GM12878 (cell line): ENCODE measurements at regions not wholly inside any gene's neighbourhood (a gene's known extent, or its start where the extent isn't known, plus 50 kb on each side); places are given as distances from the start of the nearest gene placed in this dataset.

ENCODE experiments used
- ATAC-seq: fragments of 200-7000 bp; cut with Tn5 transposase; 3 replicates; pipeline ENCODE4 v1.9.1; 2020; ENCODE audit warnings: mild to moderate bottlenecking, moderate library complexity
- BruUV-seq: library from RNA; stranded (reverse); fragments of 400-500 nt; replicated peaks from 2 replicates; lab custom pipeline; 2021; lab: Mats Ljungman, UMichigan
- CTCF ChIA-PET: fragments of 300-600 bp; sonication (Branson Sonifier 250); formaldehyde crosslinking; extraction: SDS; loops from one replicate; lab custom pipeline; 2021; ENCODE audit warnings: inconsistent platforms; lab: Yijun Ruan, JAX
- POLR2A ChIA-PET: fragments of 350-600 bp; formaldehyde crosslinking; extraction: SDS; loops from one replicate; lab custom pipeline; 2021; ENCODE audit warnings: inconsistent platforms; lab: Charles Lee
- RAD21 ChIA-PET: fragments of 300-600 bp; sonication (Branson Sonifier 250); formaldehyde crosslinking; loops from one replicate; lab custom pipeline; 2023; ENCODE audit warnings: antibody characterized with exemption; ENCODE audit not compliant: unreplicated experiment; lab: Charles Lee
- SMC1A ChIA-PET: fragments of 300-600 bp; sonication (Branson Sonifier 250); formaldehyde crosslinking; loops from one replicate; lab custom pipeline; 2023; ENCODE audit not compliant: unreplicated experiment, uncharacterized antibody; lab: Charles Lee
- DNase-seq: peaks from one replicate; pipeline ENCODE4 v3.0.0-alpha.2; 2011; ENCODE audit warnings: low read depth, low spot score
- FAIRE-seq: peaks from 3 replicates; lab custom pipeline; 2011; peaks lifted over from hg19 to GRCh38; lab: Jason Lieb, UNC
- H2AFZ ChIP-seq: 2 replicates; pipeline ENCODE4 v1.6.0; 2011; ENCODE audit warnings: low read depth, low read length, control low read depth; ENCODE audit not compliant: control insufficient read depth
- H3K27ac ChIP-seq: 2 replicates; pipeline ENCODE4 v1.5.1; 2011; ENCODE audit warnings: control low read depth; ENCODE audit not compliant: control insufficient read depth, insufficient read depth
- H3K27me3 ChIP-seq, 2 experiments: replicated peaks in 1 of 2; 2 replicates each; pipeline versions ENCODE4 v1.6.0 to v1.6.1; 2011; ENCODE audit warnings: low read length in 1 of 2; ENCODE audit not compliant: control insufficient read depth in 2 of 2, insufficient read depth in 2 of 2
- H3K36me3 ChIP-seq, 2 experiments: 2 replicates each; pipeline ENCODE4 v1.5.1; 2011; ENCODE audit warnings: low read length in 1 of 2; ENCODE audit not compliant: control insufficient read depth in 2 of 2, insufficient read depth in 2 of 2
- H3K4me1 ChIP-seq: 2 replicates; pipeline ENCODE4 v1.6.1; 2011; ENCODE audit warnings: mild to moderate bottlenecking, low read length, moderate library complexity, mixed read lengths; ENCODE audit not compliant: control insufficient read depth, insufficient read depth
- H3K4me2 ChIP-seq: 2 replicates; pipeline ENCODE4 v1.6.0; 2011; ENCODE audit warnings: control low read depth; ENCODE audit not compliant: control insufficient read depth, insufficient read depth
- H3K4me3 ChIP-seq: fragments of 200-600 bp; sonication (generic); 2 replicates; pipeline ENCODE4 v1.5.1; 2016
- H3K79me2 ChIP-seq: 2 replicates; pipeline ENCODE4 v1.6.0; 2011; ENCODE audit warnings: low read length; ENCODE audit not compliant: control insufficient read depth, insufficient read depth
- H3K9ac ChIP-seq: 2 replicates; pipeline ENCODE4 v1.8.0; 2011; ENCODE audit warnings: low read length, control low read depth, mixed read lengths; ENCODE audit not compliant: control insufficient read depth, insufficient read depth
- H3K9me3 ChIP-seq: replicated peaks from 3 replicates; pipeline ENCODE4 v1.5.1; 2011; ENCODE audit warnings: mild to moderate bottlenecking, low read length; ENCODE audit not compliant: control insufficient read depth, insufficient read depth
- H4K20me1 ChIP-seq: 2 replicates; pipeline ENCODE4 v1.6.0; 2011; ENCODE audit not compliant: control insufficient read depth, insufficient read depth
- ATF3 ChIP-seq: IDR thresholded peaks from 2 replicates; pipeline ENCODE4 v1.6.1; 2011; ENCODE audit warnings: low read depth, mild to moderate bottlenecking, low read length, moderate library complexity, borderline replicate concordance; ENCODE audit errors: extremely low read depth
- BCLAF1 ChIP-seq: fragments of 450-650 bp; IDR thresholded peaks from 2 replicates; pipeline ENCODE4 v1.6.1; 2017; ENCODE audit warnings: antibody characterized with exemption, mild to moderate bottlenecking, moderate library complexity
- BHLHE40 ChIP-seq, 2 experiments: fragments of 450-650 bp in 1 of 2; IDR thresholded peaks; 2 replicates each; pipeline ENCODE4 v1.6.1; 2011 to 2017; ENCODE audit warnings: low read depth in 2 of 2, borderline replicate concordance in 1 of 2, improper control_type of control experiment in 1 of 2, low read length in 1 of 2, mild to moderate bottlenecking in 1 of 2
- IKZF1 ChIP-seq: fragments of 450-650 bp; conservative IDR thresholded peaks from 2 replicates; pipeline ENCODE4 v1.6.1; 2017; ENCODE audit warnings: antibody characterized with exemption, mild to moderate bottlenecking
- MTA3 ChIP-seq: IDR thresholded peaks from 2 replicates; pipeline ENCODE4 v1.6.1; 2012; ENCODE audit warnings: low read length, inconsistent platforms, borderline replicate concordance
- POLR2AphosphoS2 ChIP-seq: IDR thresholded peaks from 2 replicates; pipeline ENCODE4 v1.6.1; 2011; ENCODE audit warnings: low read depth, mild to moderate bottlenecking, low read length, improper control_type of control experiment, moderate library complexity
- RAD51 ChIP-seq: fragments of 450-650 bp; IDR thresholded peaks from 2 replicates; pipeline ENCODE4 v1.6.1; 2016; ENCODE audit warnings: moderate library complexity, mild to moderate bottlenecking, inconsistent platforms
- SIN3A ChIP-seq: IDR thresholded peaks from 2 replicates; pipeline ENCODE4 v1.6.1; 2012; ENCODE audit warnings: low read depth, low read length, improper control_type of control experiment
- WRNIP1 ChIP-seq: IDR thresholded peaks from 2 replicates; pipeline ENCODE4 v1.6.1; 2011; ENCODE audit warnings: low read depth, low read length, improper control_type of control experiment, borderline replicate concordance
- ZBED1 ChIP-seq: IDR thresholded peaks from 2 replicates; pipeline ENCODE4 v1.6.1; 2016; ENCODE audit warnings: borderline replicate concordance
- WGBS: methylation state at CpG from one replicate; pipeline ENCODE4 v1.1.6; 2016; ENCODE audit warnings: low lambda C conversion rate; ENCODE audit not compliant: insufficient replicate concordance, insufficient coverage; ENCODE audit errors: missing lambda C conversion rate; 5-methylcytosine and 5-hydroxymethylcytosine counted together
- in situ Hi-C: fragments of 300-500 bp; cut with MboI; formaldehyde crosslinking; loops from 9 replicates; pipeline ENCODE4 v1.14.3; 2018; ENCODE audit warnings: mixed read lengths
- intact Hi-C: fragments of 100-400 bp; cut with micrococcal nuclease; formaldehyde crosslinking; loops from one replicate; pipeline ENCODE4 v1.14.2; 2022; ENCODE audit not compliant: unreplicated experiment
- TF ChIP-seq, protein P1 (sequence below): IDR thresholded peaks from 2 replicates; pipeline ENCODE4 v1.6.1; 2012; ENCODE audit warnings: improper control_type of control experiment, low read depth, low read length; ENCODE audit not compliant: insufficient replicate concordance
- TF ChIP-seq, protein P2 (sequence below): fragments of 450-650 bp; IDR thresholded peaks from 2 replicates; pipeline ENCODE4 v1.6.1; 2017; ENCODE audit warnings: mild to moderate bottlenecking, low read depth, inconsistent platforms; ENCODE audit not compliant: poor library complexity, severe bottlenecking
- TF ChIP-seq, protein P3 (sequence below): IDR thresholded peaks from 2 replicates; pipeline ENCODE4 v1.6.1; 2011; ENCODE audit warnings: borderline replicate concordance, low read depth, mild to moderate bottlenecking, moderate library complexity, mixed read lengths, low read length; ENCODE audit not compliant: insufficient read depth; ENCODE audit errors: extremely low read length

GRCh38 chr1:229076195-229076594 lies 194.7 kb upstream of the RAB4A start:
- no peak for ATAC-seq
- no peak for TF ChIP-seq BHLHE40 (IDR thresholded peaks at IDR 0.05; ENCODE audit: borderline replicate concordance in 1 of 2, low read depth in 2 of 2, low read length in 1 of 2)
- TF ChIP-seq, protein P1, sequence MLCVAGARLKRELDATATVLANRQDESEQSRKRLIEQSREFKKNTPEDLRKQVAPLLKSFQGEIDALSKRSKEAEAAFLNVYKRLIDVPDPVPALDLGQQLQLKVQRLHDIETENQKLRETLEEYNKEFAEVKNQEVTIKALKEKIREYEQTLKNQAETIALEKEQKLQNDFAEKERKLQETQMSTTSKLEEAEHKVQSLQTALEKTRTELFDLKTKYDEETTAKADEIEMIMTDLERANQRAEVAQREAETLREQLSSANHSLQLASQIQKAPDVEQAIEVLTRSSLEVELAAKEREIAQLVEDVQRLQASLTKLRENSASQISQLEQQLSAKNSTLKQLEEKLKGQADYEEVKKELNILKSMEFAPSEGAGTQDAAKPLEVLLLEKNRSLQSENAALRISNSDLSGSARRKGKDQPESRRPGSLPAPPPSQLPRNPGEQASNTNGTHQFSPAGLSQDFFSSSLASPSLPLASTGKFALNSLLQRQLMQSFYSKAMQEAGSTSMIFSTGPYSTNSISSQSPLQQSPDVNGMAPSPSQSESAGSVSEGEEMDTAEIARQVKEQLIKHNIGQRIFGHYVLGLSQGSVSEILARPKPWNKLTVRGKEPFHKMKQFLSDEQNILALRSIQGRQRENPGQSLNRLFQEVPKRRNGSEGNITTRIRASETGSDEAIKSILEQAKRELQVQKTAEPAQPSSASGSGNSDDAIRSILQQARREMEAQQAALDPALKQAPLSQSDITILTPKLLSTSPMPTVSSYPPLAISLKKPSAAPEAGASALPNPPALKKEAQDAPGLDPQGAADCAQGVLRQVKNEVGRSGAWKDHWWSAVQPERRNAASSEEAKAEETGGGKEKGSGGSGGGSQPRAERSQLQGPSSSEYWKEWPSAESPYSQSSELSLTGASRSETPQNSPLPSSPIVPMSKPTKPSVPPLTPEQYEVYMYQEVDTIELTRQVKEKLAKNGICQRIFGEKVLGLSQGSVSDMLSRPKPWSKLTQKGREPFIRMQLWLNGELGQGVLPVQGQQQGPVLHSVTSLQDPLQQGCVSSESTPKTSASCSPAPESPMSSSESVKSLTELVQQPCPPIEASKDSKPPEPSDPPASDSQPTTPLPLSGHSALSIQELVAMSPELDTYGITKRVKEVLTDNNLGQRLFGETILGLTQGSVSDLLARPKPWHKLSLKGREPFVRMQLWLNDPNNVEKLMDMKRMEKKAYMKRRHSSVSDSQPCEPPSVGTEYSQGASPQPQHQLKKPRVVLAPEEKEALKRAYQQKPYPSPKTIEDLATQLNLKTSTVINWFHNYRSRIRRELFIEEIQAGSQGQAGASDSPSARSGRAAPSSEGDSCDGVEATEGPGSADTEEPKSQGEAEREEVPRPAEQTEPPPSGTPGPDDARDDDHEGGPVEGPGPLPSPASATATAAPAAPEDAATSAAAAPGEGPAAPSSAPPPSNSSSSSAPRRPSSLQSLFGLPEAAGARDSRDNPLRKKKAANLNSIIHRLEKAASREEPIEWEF = no peak
- TF ChIP-seq RAD51 = no peak
- no peak for TF ChIP-seq SIN3A
- TF ChIP-seq IKZF1 = no peak
- TF ChIP-seq, protein P2, sequence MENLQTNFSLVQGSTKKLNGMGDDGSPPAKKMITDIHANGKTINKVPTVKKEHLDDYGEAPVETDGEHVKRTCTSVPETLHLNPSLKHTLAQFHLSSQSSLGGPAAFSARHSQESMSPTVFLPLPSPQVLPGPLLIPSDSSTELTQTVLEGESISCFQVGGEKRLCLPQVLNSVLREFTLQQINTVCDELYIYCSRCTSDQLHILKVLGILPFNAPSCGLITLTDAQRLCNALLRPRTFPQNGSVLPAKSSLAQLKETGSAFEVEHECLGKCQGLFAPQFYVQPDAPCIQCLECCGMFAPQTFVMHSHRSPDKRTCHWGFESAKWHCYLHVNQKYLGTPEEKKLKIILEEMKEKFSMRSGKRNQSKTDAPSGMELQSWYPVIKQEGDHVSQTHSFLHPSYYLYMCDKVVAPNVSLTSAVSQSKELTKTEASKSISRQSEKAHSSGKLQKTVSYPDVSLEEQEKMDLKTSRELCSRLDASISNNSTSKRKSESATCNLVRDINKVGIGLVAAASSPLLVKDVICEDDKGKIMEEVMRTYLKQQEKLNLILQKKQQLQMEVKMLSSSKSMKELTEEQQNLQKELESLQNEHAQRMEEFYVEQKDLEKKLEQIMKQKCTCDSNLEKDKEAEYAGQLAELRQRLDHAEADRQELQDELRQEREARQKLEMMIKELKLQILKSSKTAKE = no peak
- TF ChIP-seq POLR2AphosphoS2 = no peak
- no peak for TF ChIP-seq BCLAF1
- TF ChIP-seq MTA3 = no peak
- TF ChIP-seq ATF3 = no peak
- TF ChIP-seq, protein P3, sequence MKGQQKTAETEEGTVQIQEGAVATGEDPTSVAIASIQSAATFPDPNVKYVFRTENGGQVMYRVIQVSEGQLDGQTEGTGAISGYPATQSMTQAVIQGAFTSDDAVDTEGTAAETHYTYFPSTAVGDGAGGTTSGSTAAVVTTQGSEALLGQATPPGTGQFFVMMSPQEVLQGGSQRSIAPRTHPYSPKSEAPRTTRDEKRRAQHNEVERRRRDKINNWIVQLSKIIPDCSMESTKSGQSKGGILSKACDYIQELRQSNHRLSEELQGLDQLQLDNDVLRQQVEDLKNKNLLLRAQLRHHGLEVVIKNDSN = no peak
- no peak for TF ChIP-seq WRNIP1
- TF ChIP-seq ZBED1 = no peak

More at GRCh38 chr1:229076195-229076594, 194.7 kb upstream of the RAB4A start:
- RAD21 ChIA-PET = no interaction called here
- DNase-seq (no peak), FAIRE-seq (no peak)
- Histone ChIP-seq H3K9me3 (no peaks in the 10 kb centered on the region), H3K9ac (no peak overlapping the region), H3K4me1 (no peaks in the 10 kb centered on the region), H4K20me1 (no peaks in the 10 kb centered on the region), H2AFZ (no peak overlapping the region), H3K27ac (no peak overlapping the region), H3K4me2 (no peak overlapping the region), H3K79me2 (no peaks in the 10 kb centered on the region), H3K27me3 (peaks cover 0 to 4% of the 10 kb centered on the region in 2 experiments; a peak in 3 of 4 replicates), H3K36me3 (no peaks in the 10 kb centered on the region), H3K4me3 (no peak overlapping the region)
- BruUV-seq = no TSS peak
- in situ Hi-C loops (no loop called here), intact Hi-C loops (no loop called here)
- SMC1A ChIA-PET = no interaction called here
- POLR2A ChIA-PET = no interaction called here
- 22% methylated on average over 4 of the region's 4 CpGs for WGBS
- CTCF ChIA-PET = no interaction called here
